Natural killer cell treated with Interleukin-12 subunit alpha and Interleukin-12 subunit beta and Interleukin-15 and Interleukin-18, amount 100 ng/mL, for 72 hours (primary cell): ENCODE measurements at regions not wholly inside any gene's neighbourhood (a gene's known extent, or its start where the extent isn't known, plus 50 kb on each side); places are given as distances from the start of the nearest gene placed in this dataset.

Source experiments
- ATAC-seq, 2 donors: fragments of 150-1000 bp; cut with Tn5 transposase in 1 of 2; sonication (Bioruptor Pico), chemical (Tn5 transposase) in 1 of 2; 2 replicates each; pipeline ENCODE4 v1.10.0; 2021
- DNase-seq: peaks from one replicate; pipeline ENCODE4 v3.0.0; 2022; ENCODE audit warnings: low spot score
- H3K27ac Mint-ChIP-seq, 2 donors: 1 replicate in 1 of 2; 2 replicates in 1 of 2; pipeline ENCODE4 v1.8.0; 2022; ENCODE audit warnings: mixed read lengths in 2 of 2, mild to moderate bottlenecking in 1 of 2, moderate library complexity in 1 of 2
- H3K27me3 Mint-ChIP-seq, 2 donors: 1 replicate in 1 of 2; 2 replicates in 1 of 2; pipeline ENCODE4 v1.8.0; 2022; ENCODE audit warnings: mixed read lengths in 2 of 2
- H3K36me3 Mint-ChIP-seq: one replicate; pipeline ENCODE4 v1.8.0; 2022; ENCODE audit warnings: mixed read lengths
- H3K4me1 Mint-ChIP-seq, 2 donors: 1 replicate in 1 of 2; 2 replicates in 1 of 2; pipeline ENCODE4 v1.8.0; 2022; ENCODE audit warnings: low read depth in 2 of 2, mixed read lengths in 2 of 2, mild to moderate bottlenecking in 1 of 2
- H3K4me3 Mint-ChIP-seq: one replicate; pipeline ENCODE4 v1.8.0; 2022; ENCODE audit warnings: mixed read lengths
- H3K9me3 Mint-ChIP-seq: 2 replicates; pipeline ENCODE4 v1.8.0; 2022; ENCODE audit warnings: mixed read lengths

- Mint-ChIP-seq H3K36me3 (no peaks in the 10 kb centered on the region), H3K27me3 (peaks cover 24 to 46% of the 10 kb centered on the region in 2 donors), H3K4me1 (peaks cover 0 to 2% of the 10 kb centered on the region in 2 donors), H3K27ac (no peak overlapping the region), H3K4me3 (no peak overlapping the region), H3K9me3 (no peaks in the 10 kb centered on the region)
- DNase-seq (no peak), ATAC-seq (no peak)
Observed at GRCh38 chr6:163950159-163950558, 535.6 kb downstream of the QKI start.

GRCh38 chr6:163949431-163949830, 534.9 kb downstream of the QKI start:
- Mint-ChIP-seq H3K9me3 (no peaks in the 10 kb centered on the region), H3K4me3 (no peak overlapping the region)
- ATAC-seq = no peak

GRCh38 chr6:163948250-163948649, 533.7 kb downstream of the QKI start:
- H3K27me3 Mint-ChIP-seq = peaks cover 27 to 39% of the 10 kb centered on the region in 2 donors
- DNase-seq = no peak
- H3K4me3 Mint-ChIP-seq = no peak overlapping the region
- no peaks in the 10 kb centered on the region for H3K9me3 Mint-ChIP-seq
- H3K36me3 Mint-ChIP-seq = no peaks in the 10 kb centered on the region
- H3K27ac Mint-ChIP-seq = no peak overlapping the region
- H3K4me1 Mint-ChIP-seq = peaks cover 2 to 4% of the 10 kb centered on the region in 2 donors
- no peak for ATAC-seq

More at GRCh38 chr6:163949431-163949830, 534.9 kb downstream of the QKI start:
- H3K36me3 Mint-ChIP-seq = no peaks in the 10 kb centered on the region
- peaks cover 0 to 2% of the 10 kb centered on the region in 2 donors for H3K4me1 Mint-ChIP-seq
- DNase-seq = no peak
- no peak overlapping the region for H3K27ac Mint-ChIP-seq
- H3K27me3 Mint-ChIP-seq = peaks cover 27 to 44% of the 10 kb centered on the region in 2 donors

- no peak for ATAC-seq
- H3K36me3 Mint-ChIP-seq = no peaks in the 10 kb centered on the region
- H3K4me3 Mint-ChIP-seq = no peak overlapping the region
- H3K27ac Mint-ChIP-seq = no peak overlapping the region
- peaks cover 0 to 5% of the 10 kb centered on the region in 2 donors for H3K4me1 Mint-ChIP-seq
- H3K9me3 Mint-ChIP-seq = no peaks in the 10 kb centered on the region
- peaks cover 23 to 31% of the 10 kb centered on the region in 2 donors for H3K27me3 Mint-ChIP-seq
- no peak for DNase-seq
Observed at GRCh38 chr6:163947276-163947675, 532.8 kb downstream of the QKI start.

GRCh38 chr6:163946437-163946836, 531.9 kb downstream of the QKI start:
- ATAC-seq = no peak
- Mint-ChIP-seq H3K27ac (no peak overlapping the region), H3K36me3 (no peaks in the 10 kb centered on the region), H3K4me1 (peaks cover 0 to 5% of the 10 kb centered on the region in 2 donors), H3K27me3 (peaks cover 26% of the 10 kb centered on the region in 2 donors), H3K9me3 (no peaks in the 10 kb centered on the region), H3K4me3 (no peak overlapping the region)
- DNase-seq = no peak

- Mint-ChIP-seq H3K36me3 (no peaks in the 10 kb centered on the region), H3K9me3 (no peaks in the 10 kb centered on the region), H3K27me3 (peaks cover 20 to 24% of the 10 kb centered on the region in 2 donors), H3K4me3 (no peak overlapping the region), H3K4me1 (peaks cover 0 to 5% of the 10 kb centered on the region in 2 donors), H3K27ac (no peak overlapping the region)
- ATAC-seq (no peak), DNase-seq (no peak)
Observed at GRCh38 chr6:163945808-163946207, 531.3 kb downstream of the QKI start.

- Mint-ChIP-seq H3K36me3 (peaks cover 3% of the 10 kb centered on the region), H3K4me1 (peaks cover 0 to 5% of the 10 kb centered on the region in 2 donors), H3K27ac (no peak overlapping the region), H3K4me3 (no peak overlapping the region), H3K27me3 (peaks cover 26 to 28% of the 10 kb centered on the region in 2 donors), H3K9me3 (no peaks in the 10 kb centered on the region)
- ATAC-seq = no peak
- no peak for DNase-seq
Observed at GRCh38 chr6:163944897-163945296, 530.4 kb downstream of the QKI start.

GRCh38 chr6:163943607-163944385, 529.3 kb downstream of the QKI start:
- peaks cover 0 to 5% of the 10 kb centered on the region in 2 donors for H3K4me1 Mint-ChIP-seq
- H3K4me3 Mint-ChIP-seq = no peak overlapping the region
- H3K27me3 Mint-ChIP-seq = peaks cover 28 to 31% of the 10 kb centered on the region in 2 donors
- H3K9me3 Mint-ChIP-seq = no peaks in the 10 kb centered on the region
- ATAC-seq = no peak
- no peak for DNase-seq
- peaks cover 4% of the 10 kb centered on the region for H3K36me3 Mint-ChIP-seq
- no peak overlapping the region for H3K27ac Mint-ChIP-seq

- Mint-ChIP-seq H3K27me3 (peaks cover 28% of the 10 kb centered on the region in 2 donors), H3K36me3 (peaks cover 4% of the 10 kb centered on the region), H3K9me3 (no peaks in the 10 kb centered on the region), H3K4me3 (no peak overlapping the region), H3K27ac (no peak overlapping the region), H3K4me1 (peaks cover 0 to 5% of the 10 kb centered on the region in 2 donors)
- no peak for DNase-seq
- no peak for ATAC-seq
Observed at GRCh38 chr6:163942790-163943189, 528.3 kb downstream of the QKI start.

GRCh38 chr6:163941624-163941976, 527.1 kb downstream of the QKI start:
- no peak overlapping the region for H3K4me3 Mint-ChIP-seq
- DNase-seq (no peak), ATAC-seq (no peak)
- peaks cover 22 to 32% of the 10 kb centered on the region in 2 donors for H3K27me3 Mint-ChIP-seq
- H3K9me3 Mint-ChIP-seq = no peaks in the 10 kb centered on the region
- no peak overlapping the region for H3K27ac Mint-ChIP-seq
- H3K36me3 Mint-ChIP-seq = peaks cover 4% of the 10 kb centered on the region
- H3K4me1 Mint-ChIP-seq = peaks cover 0 to 5% of the 10 kb centered on the region in 2 donors

GRCh38 chr6:163940705-163941623, 526.4 kb downstream of the QKI start:
- DNase-seq = no peak
- Mint-ChIP-seq H3K27ac (no peak overlapping the region), H3K27me3 (peaks cover 22 to 32% of the 10 kb centered on the region in 2 donors), H3K4me3 (no peak overlapping the region), H3K36me3 (peaks cover 4% of the 10 kb centered on the region), H3K9me3 (no peaks in the 10 kb centered on the region), H3K4me1 (peaks cover 0 to 5% of the 10 kb centered on the region in 2 donors)
- no peak for ATAC-seq

GRCh38 chr6:163937071-163937470, 522.6 kb downstream of the QKI start:
- Mint-ChIP-seq H3K27ac (no peak overlapping the region), H3K9me3 (no peaks in the 10 kb centered on the region), H3K4me3 (no peak overlapping the region), H3K27me3 (peaks cover 21 to 34% of the 10 kb centered on the region in 2 donors), H3K36me3 (peaks cover 4% of the 10 kb centered on the region), H3K4me1 (no peaks in the 10 kb centered on the region)
- DNase-seq (no peak), ATAC-seq (no peak)

GRCh38 chr6:163935158-163935762, 520.7 kb downstream of the QKI start:
- DNase-seq (no peak), ATAC-seq (no peak)
- H3K36me3 Mint-ChIP-seq = peaks cover 4% of the 10 kb centered on the region
- no peak overlapping the region for H3K4me3 Mint-ChIP-seq
- H3K9me3 Mint-ChIP-seq = no peaks in the 10 kb centered on the region
- H3K27me3 Mint-ChIP-seq = peaks cover 17 to 26% of the 10 kb centered on the region in 2 donors
- H3K4me1 Mint-ChIP-seq = no peaks in the 10 kb centered on the region
- no peak overlapping the region for H3K27ac Mint-ChIP-seq
